ENCODE measurements at regions not wholly inside any gene's neighbourhood (a gene's known extent, or its start where the extent isn't known, plus 50 kb on each side); places are given as distances from the start of the nearest gene placed in this dataset.

DNA sequence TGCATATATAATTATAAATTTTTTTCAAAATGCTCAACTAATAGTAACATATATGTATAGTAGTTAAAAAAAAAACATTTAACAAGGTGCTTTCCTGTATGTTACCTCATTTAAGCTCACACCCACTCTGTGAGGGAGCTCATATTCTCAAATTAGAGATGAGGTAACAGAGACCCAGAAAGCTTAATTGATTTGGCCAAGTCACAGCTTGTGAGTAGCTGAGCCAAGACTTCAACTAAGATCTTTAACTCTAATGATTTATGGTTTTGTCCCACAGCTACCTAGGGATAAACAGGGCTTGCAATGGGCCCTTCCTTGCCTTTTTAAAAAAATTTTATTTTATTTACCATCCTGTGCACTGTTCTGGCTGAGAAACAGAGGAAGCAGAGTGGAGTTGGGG, 230.0 kb upstream of the GOLIM4 start:
- Histone ChIP-seq H3K4me3 (no peak overlapping the region), H3K9ac (ENCODE audit: low read depth in 2 of 2, low read length in 2 of 2) (no peak overlapping the region), H3K4me1 (no peaks in the 10 kb centered on the region), H3K9me3 (no peaks in the 10 kb centered on the region), H3K27me3 (no peaks in the 10 kb centered on the region), H3K27ac (no peak overlapping the region), H3K36me3 (no peaks in the 10 kb centered on the region)
- intact Hi-C loops (cut with DNase I): no loop called here
- DNase-seq: no peak
- TF ChIP-seq, protein P1, sequence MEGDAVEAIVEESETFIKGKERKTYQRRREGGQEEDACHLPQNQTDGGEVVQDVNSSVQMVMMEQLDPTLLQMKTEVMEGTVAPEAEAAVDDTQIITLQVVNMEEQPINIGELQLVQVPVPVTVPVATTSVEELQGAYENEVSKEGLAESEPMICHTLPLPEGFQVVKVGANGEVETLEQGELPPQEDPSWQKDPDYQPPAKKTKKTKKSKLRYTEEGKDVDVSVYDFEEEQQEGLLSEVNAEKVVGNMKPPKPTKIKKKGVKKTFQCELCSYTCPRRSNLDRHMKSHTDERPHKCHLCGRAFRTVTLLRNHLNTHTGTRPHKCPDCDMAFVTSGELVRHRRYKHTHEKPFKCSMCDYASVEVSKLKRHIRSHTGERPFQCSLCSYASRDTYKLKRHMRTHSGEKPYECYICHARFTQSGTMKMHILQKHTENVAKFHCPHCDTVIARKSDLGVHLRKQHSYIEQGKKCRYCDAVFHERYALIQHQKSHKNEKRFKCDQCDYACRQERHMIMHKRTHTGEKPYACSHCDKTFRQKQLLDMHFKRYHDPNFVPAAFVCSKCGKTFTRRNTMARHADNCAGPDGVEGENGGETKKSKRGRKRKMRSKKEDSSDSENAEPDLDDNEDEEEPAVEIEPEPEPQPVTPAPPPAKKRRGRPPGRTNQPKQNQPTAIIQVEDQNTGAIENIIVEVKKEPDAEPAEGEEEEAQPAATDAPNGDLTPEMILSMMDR (IDR thresholded peaks at IDR 0.05): no peak

DNA sequence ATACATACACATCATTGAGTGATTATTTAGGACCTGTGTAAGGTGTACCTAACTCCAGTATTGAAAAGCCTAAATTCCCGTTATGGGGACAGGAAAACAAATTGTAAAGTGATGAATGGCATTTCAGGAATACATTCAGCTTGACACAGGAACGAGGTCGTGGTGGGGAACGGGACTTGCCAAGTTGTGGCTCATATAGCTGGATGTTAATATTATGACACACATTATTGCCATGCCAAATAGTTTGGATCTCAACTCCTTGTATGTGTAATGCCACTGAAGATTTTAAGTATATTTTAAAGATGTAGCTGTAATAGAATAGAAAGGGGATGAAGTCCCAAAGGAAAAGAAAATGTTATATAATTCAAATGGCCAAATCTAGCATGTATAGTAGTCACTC, 227.2 kb upstream of the GOLIM4 start:
- Histone ChIP-seq H3K27me3 (no peaks in the 10 kb centered on the region), H3K9ac (ENCODE audit: low read depth in 2 of 2, low read length in 2 of 2) (no peak overlapping the region), H3K4me3 (no peak overlapping the region), H3K27ac (no peak overlapping the region), H3K9me3 (no peaks in the 10 kb centered on the region), H3K4me1 (no peaks in the 10 kb centered on the region), H3K36me3 (no peaks in the 10 kb centered on the region)
- intact Hi-C loops (cut with DNase I): no loop called here
- DNase-seq: no peak
- TF ChIP-seq, protein P1 (IDR thresholded peaks at IDR 0.05): no peak

DNA sequence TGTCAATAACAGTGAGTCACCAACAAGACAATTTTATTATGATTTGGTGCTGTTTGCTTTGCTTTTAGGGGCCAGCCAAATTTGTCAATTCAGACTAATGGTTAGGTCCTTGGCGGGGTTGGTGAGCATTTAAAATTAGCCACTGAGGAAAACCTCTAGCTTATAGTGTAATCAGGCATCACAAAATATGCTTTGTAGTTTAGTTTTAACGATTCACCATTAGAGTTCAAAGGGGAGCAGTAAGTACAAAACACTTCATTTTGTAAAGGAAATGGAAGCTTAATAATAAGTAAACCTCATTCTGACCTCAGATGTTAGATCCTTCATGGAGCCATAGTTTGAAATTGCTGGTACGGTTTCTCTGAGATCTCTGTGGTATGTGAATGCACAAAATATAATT, 218.4 kb upstream of the GOLIM4 start:
- no peak overlapping the region for H3K27ac ChIP-seq
- H3K27me3 ChIP-seq: no peaks in the 10 kb centered on the region
- no peak overlapping the region for H3K4me3 ChIP-seq
- H3K4me1 ChIP-seq: no peaks in the 10 kb centered on the region
- no peak overlapping the region for H3K9ac ChIP-seq (ENCODE audit: low read depth in 2 of 2, low read length in 2 of 2)
- H3K9me3 ChIP-seq: no peaks in the 10 kb centered on the region
- no peak for DNase-seq
- intact Hi-C loops (cut with DNase I): no loop called here
- no peaks in the 10 kb centered on the region for H3K36me3 ChIP-seq
- TF ChIP-seq, protein P1 (IDR thresholded peaks at IDR 0.05): no peak

DNA sequence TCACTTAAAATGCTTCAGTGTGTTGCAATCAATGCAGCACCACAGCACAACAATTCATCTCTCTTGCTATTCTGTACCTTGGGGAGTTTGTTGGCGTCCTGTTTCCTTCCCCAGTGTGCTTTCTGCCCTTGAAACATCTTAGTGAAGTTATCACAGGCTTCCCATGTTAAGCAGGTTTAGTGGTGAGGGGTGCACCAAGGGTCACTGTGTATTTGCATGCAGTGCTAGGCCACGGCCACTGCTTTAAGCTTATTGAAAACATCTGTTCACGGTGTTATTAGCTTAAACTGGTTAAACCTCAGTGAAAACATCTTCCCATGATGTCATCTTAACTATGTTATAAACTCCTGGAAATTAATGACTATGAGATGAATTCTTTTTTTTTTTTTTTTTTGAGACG, 217.3 kb upstream of the GOLIM4 start:
- TF ChIP-seq, protein P1 (IDR thresholded peaks at IDR 0.05): no peak
- H3K9me3 ChIP-seq: no peaks in the 10 kb centered on the region
- H3K9ac ChIP-seq (ENCODE audit: low read depth in 2 of 2, low read length in 2 of 2): no peak overlapping the region
- H3K36me3 ChIP-seq: no peaks in the 10 kb centered on the region
- H3K4me3 ChIP-seq: no peak overlapping the region
- H3K4me1 ChIP-seq: no peaks in the 10 kb centered on the region
- DNase-seq: no peak
- H3K27ac ChIP-seq: no peak overlapping the region
- no peaks in the 10 kb centered on the region for H3K27me3 ChIP-seq
- intact Hi-C loops (cut with DNase I): no loop called here

DNA sequence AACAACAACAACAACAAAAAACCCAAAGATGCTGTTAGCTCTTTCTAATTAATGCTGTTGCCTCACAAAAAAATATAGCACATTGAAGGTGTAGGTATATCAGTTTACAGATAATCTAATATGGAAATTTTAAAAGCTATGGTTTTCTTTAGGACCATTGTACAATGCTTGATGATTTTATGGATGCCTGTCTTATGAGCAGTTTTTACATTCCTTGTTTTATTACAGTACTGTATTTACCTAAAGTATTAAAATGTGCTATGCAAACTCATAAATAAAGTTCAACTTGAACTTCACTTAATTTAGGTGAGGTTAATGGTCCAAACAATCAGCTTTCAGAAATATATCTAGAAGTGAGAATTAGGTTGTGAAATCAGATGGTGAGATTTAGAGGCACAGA, 212.2 kb upstream of the GOLIM4 start:
- intact Hi-C loops (cut with DNase I): no loop called here
- TF ChIP-seq, protein P1 (IDR thresholded peaks at IDR 0.05): no peak
- H3K36me3 ChIP-seq: no peaks in the 10 kb centered on the region
- no peak overlapping the region for H3K27ac ChIP-seq
- H3K27me3 ChIP-seq: no peaks in the 10 kb centered on the region
- no peak overlapping the region for H3K9ac ChIP-seq (ENCODE audit: low read depth in 2 of 2, low read length in 2 of 2)
- H3K4me3 ChIP-seq: no peak overlapping the region
- DNase-seq: no peak
- no peaks in the 10 kb centered on the region for H3K9me3 ChIP-seq
- no peaks in the 10 kb centered on the region for H3K4me1 ChIP-seq

DNA sequence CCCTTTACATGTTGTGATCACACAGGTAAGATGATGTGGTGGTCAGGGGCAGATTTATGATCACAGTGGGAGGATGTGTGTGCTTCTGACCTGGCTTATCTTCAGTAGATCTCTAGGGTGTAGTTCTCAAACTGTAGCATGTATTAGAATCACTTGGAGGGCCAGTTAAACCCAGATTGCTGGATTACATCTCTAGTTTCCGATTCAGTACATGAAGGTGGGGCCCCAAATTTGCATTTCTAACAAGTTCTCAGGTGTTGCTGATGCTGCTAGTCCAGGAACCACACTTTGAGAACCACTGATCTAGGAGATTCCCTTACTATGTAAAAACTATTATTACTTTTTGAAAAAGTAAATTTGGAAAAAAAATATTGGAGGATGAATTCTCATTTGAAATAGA, 199.3 kb upstream of the GOLIM4 start:
- H3K9me3 ChIP-seq: no peaks in the 10 kb centered on the region
- H3K27ac ChIP-seq: no peak overlapping the region
- TF ChIP-seq, protein P1 (IDR thresholded peaks at IDR 0.05): no peak
- no peaks in the 10 kb centered on the region for H3K4me1 ChIP-seq
- DNase-seq: no peak
- no peaks in the 10 kb centered on the region for H3K27me3 ChIP-seq
- H3K36me3 ChIP-seq: no peaks in the 10 kb centered on the region
- no peak overlapping the region for H3K4me3 ChIP-seq
- intact Hi-C loops (cut with DNase I): no loop called here
- H3K9ac ChIP-seq (ENCODE audit: low read depth in 2 of 2, low read length in 2 of 2): no peak overlapping the region
